ENCODE measurements at regions not wholly inside any gene's neighbourhood (a gene's known extent, or its start where the extent isn't known, plus 50 kb on each side); places are given as distances from the start of the nearest gene placed in this dataset.

GRCh38 chr6:40116832-40117231 is 182.6 kb upstream of the MOCS1 start:
- DNase-seq (no peak), ATAC-seq (peak; percentile 81)
- intact Hi-C loops (cut with DNase I): no loop called here
- H3K4me1 ChIP-seq: peaks cover 3% of the 10 kb centered on the region
- TF ChIP-seq CTCF (IDR thresholded peaks at IDR 0.05): no peak
- no peak overlapping the region for H3K4me3 ChIP-seq
- H3K27me3 ChIP-seq: no peaks in the 10 kb centered on the region
- no peak overlapping the region for H3K27ac ChIP-seq
- no peaks in the 10 kb centered on the region for H3K36me3 ChIP-seq
- no peaks in the 10 kb centered on the region for H3K9me3 ChIP-seq

GRCh38 chr6:40112350-40112749 is 178.1 kb upstream of the MOCS1 start:
- Histone ChIP-seq H3K4me1 (peaks cover 3% of the 10 kb centered on the region), H3K27ac (no peak overlapping the region), H3K9me3 (no peaks in the 10 kb centered on the region), H3K27me3 (no peaks in the 10 kb centered on the region), H3K36me3 (no peaks in the 10 kb centered on the region), H3K4me3 (no peak overlapping the region)
- DNase-seq: no peak
- no peak for TF ChIP-seq CTCF (IDR thresholded peaks at IDR 0.05)
- ATAC-seq: no peak
- intact Hi-C loops (cut with DNase I): no loop called here

- no peak for TF ChIP-seq CTCF (IDR thresholded peaks at IDR 0.05)
- Histone ChIP-seq H3K36me3 (no peaks in the 10 kb centered on the region), H3K9me3 (no peaks in the 10 kb centered on the region), H3K4me1 (no peaks in the 10 kb centered on the region), H3K27me3 (no peaks in the 10 kb centered on the region), H3K4me3 (no peak overlapping the region), H3K27ac (no peak overlapping the region)
- intact Hi-C loops (cut with DNase I): no loop called here
- ATAC-seq (no peak), DNase-seq (no peak)
Measured at GRCh38 chr6:40108736-40109135, 174.5 kb upstream of the MOCS1 start.

- H3K4me1 ChIP-seq: no peaks in the 10 kb centered on the region
- ATAC-seq: no peak
- no peak for DNase-seq
- no peak for TF ChIP-seq CTCF (IDR thresholded peaks at IDR 0.05)
- intact Hi-C loops (cut with DNase I): no loop called here
- no peak overlapping the region for H3K4me3 ChIP-seq
- no peaks in the 10 kb centered on the region for H3K36me3 ChIP-seq
- no peaks in the 10 kb centered on the region for H3K9me3 ChIP-seq
- no peaks in the 10 kb centered on the region for H3K27me3 ChIP-seq
- H3K27ac ChIP-seq: no peak overlapping the region
Measured at GRCh38 chr6:40106840-40107239, 172.6 kb upstream of the MOCS1 start.

- Histone ChIP-seq H3K36me3 (no peaks in the 10 kb centered on the region), H3K27me3 (no peaks in the 10 kb centered on the region), H3K4me3 (no peak overlapping the region), H3K4me1 (no peaks in the 10 kb centered on the region), H3K9me3 (no peaks in the 10 kb centered on the region), H3K27ac (no peak overlapping the region)
- DNase-seq (no peak), ATAC-seq (no peak)
- intact Hi-C loops (cut with DNase I): no loop called here
- TF ChIP-seq CTCF (IDR thresholded peaks at IDR 0.05): no peak
Measured at GRCh38 chr6:40098774-40099173, 164.5 kb upstream of the MOCS1 start.

- Histone ChIP-seq H3K4me1 (no peaks in the 10 kb centered on the region), H3K36me3 (no peaks in the 10 kb centered on the region), H3K9me3 (no peaks in the 10 kb centered on the region), H3K4me3 (no peak overlapping the region), H3K27me3 (no peaks in the 10 kb centered on the region), H3K27ac (no peak overlapping the region)
- intact Hi-C loops (cut with DNase I): no loop called here
- no peak for ATAC-seq
- no peak for TF ChIP-seq CTCF (IDR thresholded peaks at IDR 0.05)
- DNase-seq: no peak
Measured at GRCh38 chr6:40097590-40097989, 163.3 kb upstream of the MOCS1 start.
